ENCODE measurements at regions not wholly inside any gene's neighbourhood (a gene's known extent, or its start where the extent isn't known, plus 50 kb on each side); places are given as distances from the start of the nearest gene placed in this dataset.

DNA sequence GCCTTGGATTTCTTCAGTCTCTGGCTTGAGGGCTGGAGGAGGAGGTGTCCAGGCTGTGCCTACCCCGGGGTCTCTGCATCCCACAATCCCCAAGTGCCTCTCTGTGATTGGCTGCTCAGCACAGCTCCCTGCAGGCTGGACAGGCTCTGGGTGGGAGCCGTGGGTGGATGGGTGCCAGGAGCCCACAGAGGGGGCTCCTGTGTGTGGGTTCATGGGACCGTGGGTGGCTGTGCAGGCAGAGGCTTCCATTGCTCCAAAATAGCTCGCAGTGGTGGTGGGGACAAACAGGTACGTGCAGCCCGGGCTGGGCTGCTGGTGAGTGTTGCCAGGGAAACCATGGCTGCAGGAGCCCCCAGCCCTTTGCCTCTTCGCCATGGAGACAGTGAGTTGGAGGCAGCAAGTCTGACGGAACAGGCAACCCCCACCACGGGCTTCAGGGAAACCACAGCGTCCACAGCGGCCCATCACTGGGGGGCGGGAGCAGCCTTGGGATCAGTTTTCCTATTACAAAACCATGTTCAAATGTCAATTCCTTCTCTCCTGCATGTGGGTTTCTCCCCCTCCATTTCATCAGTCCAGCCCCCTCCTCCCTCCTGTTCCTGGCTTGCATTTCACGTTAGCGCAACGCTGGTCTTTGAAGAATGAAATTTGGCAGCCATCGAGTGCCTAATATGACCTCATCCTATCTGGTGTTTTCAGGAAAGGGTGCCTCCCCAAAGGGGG, 155.2 kb downstream of the TRIM29 start:
- ChIA-PET CTCF (no interaction called here), POLR2A (no interaction called here)
- Histone ChIP-seq H3K4me3 (ENCODE audit: low read depth, low read length) (no peak overlapping the region), H3K9me3 (ENCODE audit: control insufficient read depth, insufficient read depth, low read length) (no peaks in the 10 kb centered on the region), H3K27ac (ENCODE audit: low read depth, low read length) (no peak overlapping the region), H3K27me3 (ENCODE audit: control insufficient read depth, insufficient read depth, low read length) (peaks cover 12% of the 10 kb centered on the region)
- DNase-seq (ENCODE audit: low read depth, low spot score) = no peak
- TF ChIP-seq, protein P1, sequence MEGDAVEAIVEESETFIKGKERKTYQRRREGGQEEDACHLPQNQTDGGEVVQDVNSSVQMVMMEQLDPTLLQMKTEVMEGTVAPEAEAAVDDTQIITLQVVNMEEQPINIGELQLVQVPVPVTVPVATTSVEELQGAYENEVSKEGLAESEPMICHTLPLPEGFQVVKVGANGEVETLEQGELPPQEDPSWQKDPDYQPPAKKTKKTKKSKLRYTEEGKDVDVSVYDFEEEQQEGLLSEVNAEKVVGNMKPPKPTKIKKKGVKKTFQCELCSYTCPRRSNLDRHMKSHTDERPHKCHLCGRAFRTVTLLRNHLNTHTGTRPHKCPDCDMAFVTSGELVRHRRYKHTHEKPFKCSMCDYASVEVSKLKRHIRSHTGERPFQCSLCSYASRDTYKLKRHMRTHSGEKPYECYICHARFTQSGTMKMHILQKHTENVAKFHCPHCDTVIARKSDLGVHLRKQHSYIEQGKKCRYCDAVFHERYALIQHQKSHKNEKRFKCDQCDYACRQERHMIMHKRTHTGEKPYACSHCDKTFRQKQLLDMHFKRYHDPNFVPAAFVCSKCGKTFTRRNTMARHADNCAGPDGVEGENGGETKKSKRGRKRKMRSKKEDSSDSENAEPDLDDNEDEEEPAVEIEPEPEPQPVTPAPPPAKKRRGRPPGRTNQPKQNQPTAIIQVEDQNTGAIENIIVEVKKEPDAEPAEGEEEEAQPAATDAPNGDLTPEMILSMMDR (IDR thresholded peaks at IDR 0.05; ENCODE audit: low read depth, low read length) = no peak

DNA sequence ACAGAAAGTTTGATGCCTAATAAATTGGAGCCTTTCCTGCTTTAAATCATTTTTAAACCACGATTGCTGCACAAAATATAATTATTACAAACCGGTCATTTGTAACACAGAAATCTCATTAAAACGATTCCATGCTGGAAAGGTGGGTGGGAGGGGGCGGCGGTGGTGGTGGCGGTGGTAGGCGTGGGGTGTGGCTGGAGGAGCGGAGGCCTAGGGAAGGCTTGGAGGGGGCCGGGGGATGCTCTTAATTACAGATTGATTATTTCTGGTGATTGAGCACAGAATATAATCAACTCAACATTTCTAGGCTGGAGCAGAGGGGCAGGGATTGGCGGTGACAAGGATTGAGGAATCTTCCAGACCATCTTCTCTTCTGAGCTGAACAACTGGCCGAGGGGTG, 157.5 kb downstream of the TRIM29 start:
- ChIA-PET CTCF (no interaction called here), POLR2A (no interaction called here)
- peaks cover 17% of the 10 kb centered on the region for H3K27me3 ChIP-seq (ENCODE audit: control insufficient read depth, insufficient read depth, low read length)
- H3K4me3 ChIP-seq (ENCODE audit: low read depth, low read length) = no peak overlapping the region
- no peaks in the 10 kb centered on the region for H3K9me3 ChIP-seq (ENCODE audit: control insufficient read depth, insufficient read depth, low read length)
- TF ChIP-seq, protein P1 (IDR thresholded peaks at IDR 0.05; ENCODE audit: low read depth, low read length) = no peak
- no peak overlapping the region for H3K27ac ChIP-seq (ENCODE audit: low read depth, low read length)
- DNase-seq (ENCODE audit: low read depth, low spot score) = no peak

DNA sequence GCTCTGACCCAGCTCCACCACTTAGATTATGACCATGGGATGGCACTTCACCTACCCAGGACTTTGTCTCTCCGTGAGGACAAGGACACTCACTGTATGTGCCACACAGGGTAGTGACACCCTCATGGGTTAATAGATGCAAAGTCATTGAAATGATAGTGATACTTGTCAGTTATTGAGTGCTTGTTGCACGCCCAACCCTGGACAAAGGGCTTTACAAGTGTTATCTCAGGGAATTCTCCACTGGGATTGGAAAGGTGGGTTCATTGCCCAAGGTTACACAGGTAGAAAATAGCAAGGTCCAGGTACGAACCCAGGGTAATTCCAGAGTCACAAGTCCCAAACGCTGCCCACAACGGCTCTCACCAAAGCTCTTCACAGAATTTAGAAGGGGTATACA, 158.2 kb downstream of the TRIM29 start:
- POLR2A ChIA-PET = no interaction called here
- CTCF ChIA-PET = no interaction called here

DNA sequence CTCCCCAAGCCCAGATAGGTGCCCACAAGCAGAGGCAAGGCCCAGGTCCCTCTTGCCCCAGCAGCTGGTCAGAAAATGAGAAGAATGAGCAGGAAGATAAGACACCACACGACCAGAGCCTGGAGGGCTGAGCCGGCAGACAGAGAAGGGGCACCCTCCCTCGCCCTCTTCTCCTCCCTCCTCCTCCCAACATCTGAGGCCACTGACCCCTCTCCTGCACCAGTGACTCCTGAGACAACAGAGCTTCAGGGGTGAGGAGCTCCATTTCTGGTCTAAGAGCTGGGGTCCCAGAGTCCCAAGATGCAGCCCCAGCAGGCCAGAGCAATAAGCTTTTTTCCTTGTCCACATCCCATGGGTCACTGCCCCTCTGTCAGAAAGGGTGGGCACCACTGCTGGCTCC, 159.2 kb downstream of the TRIM29 start:
- CTCF ChIA-PET = no interaction called here
- Histone ChIP-seq H3K9me3 (ENCODE audit: control insufficient read depth, insufficient read depth, low read length) (no peaks in the 10 kb centered on the region), H3K4me3 (ENCODE audit: low read depth, low read length) (no peak overlapping the region), H3K27ac (ENCODE audit: low read depth, low read length) (no peak overlapping the region), H3K27me3 (ENCODE audit: control insufficient read depth, insufficient read depth, low read length) (peaks cover 20% of the 10 kb centered on the region)
- no peak for DNase-seq (ENCODE audit: low read depth, low spot score)
- POLR2A ChIA-PET = no interaction called here
- TF ChIP-seq, protein P1 (IDR thresholded peaks at IDR 0.05; ENCODE audit: low read depth, low read length) = no peak

More for the DNA sequence above, 158.2 kb downstream of the TRIM29 start:
- H3K27ac ChIP-seq (ENCODE audit: low read depth, low read length) = no peak overlapping the region
- TF ChIP-seq, protein P1 (IDR thresholded peaks at IDR 0.05; ENCODE audit: low read depth, low read length) = no peak
- DNase-seq (ENCODE audit: low read depth, low spot score) = no peak
- no peak overlapping the region for H3K4me3 ChIP-seq (ENCODE audit: low read depth, low read length)
- no peaks in the 10 kb centered on the region for H3K9me3 ChIP-seq (ENCODE audit: control insufficient read depth, insufficient read depth, low read length)
- H3K27me3 ChIP-seq (ENCODE audit: control insufficient read depth, insufficient read depth, low read length) = peaks cover 20% of the 10 kb centered on the region

DNA sequence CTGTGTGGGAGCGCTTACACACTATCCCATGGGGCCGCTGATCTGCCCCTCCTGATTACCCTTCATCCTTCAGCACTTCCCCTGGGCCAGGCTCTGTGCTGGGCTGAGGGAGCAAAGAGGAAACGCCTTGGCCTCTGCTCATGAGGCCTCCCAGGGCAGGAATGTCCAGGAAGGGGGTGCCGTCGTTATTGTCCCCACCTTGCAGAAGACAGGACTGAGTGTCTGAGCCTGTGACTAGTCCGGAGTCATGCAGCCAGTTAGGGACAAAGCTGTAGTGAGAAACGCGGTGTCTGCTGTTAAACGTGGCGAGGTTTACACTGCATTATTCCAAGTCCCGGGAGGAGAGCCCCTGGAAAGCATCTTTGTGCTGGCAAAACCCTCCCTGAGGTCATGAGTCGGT, 160.0 kb downstream of the TRIM29 start:
- Histone ChIP-seq H3K4me3 (ENCODE audit: low read depth, low read length) (no peak overlapping the region), H3K9me3 (ENCODE audit: control insufficient read depth, insufficient read depth, low read length) (no peaks in the 10 kb centered on the region), H3K27me3 (ENCODE audit: control insufficient read depth, insufficient read depth, low read length) (peaks cover 20% of the 10 kb centered on the region), H3K27ac (ENCODE audit: low read depth, low read length) (no peak overlapping the region)
- DNase-seq (ENCODE audit: low read depth, low spot score) = no peak
- CTCF ChIA-PET = no interaction called here
- TF ChIP-seq, protein P1 (IDR thresholded peaks at IDR 0.05; ENCODE audit: low read depth, low read length) = no peak
- POLR2A ChIA-PET = no interaction called here
